GM10266 (cell line): ENCODE measurements at regions not wholly inside any gene's neighbourhood (a gene's known extent, or its start where the extent isn't known, plus 50 kb on each side); places are given as distances from the start of the nearest gene placed in this dataset.

Experiments
- DNase-seq: peaks from one replicate; pipeline ENCODE4 v3.0.0; 2012; ENCODE audit errors: extremely low spot score
- TF ChIP-seq, protein P1 (sequence below): IDR thresholded peaks from 2 replicates; pipeline ENCODE4 v1.5.1; 2012; ENCODE audit warnings: mild to moderate bottlenecking, low read depth; ENCODE audit not compliant: control insufficient read depth, insufficient read depth; ENCODE audit errors: missing control alignments

DNA sequence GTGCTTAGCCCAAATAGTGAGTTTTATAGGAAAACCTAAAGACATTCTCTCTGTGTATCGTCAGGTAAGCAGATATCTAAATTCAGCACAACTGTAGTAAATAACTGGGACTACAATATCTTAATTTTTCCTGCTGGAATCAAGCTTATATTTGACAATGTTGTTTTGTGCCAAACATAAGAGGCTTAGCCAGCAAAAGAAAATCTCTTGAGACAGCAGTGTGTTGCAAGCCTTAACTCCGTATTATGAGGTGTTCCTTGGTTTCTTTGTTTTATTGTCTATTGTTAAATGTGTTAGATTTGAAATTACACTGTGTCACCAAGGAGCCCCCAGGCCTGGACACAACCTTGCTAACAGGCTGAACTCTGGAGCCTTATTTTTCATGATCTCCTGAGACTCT is 1570.6 kb upstream of the GOT2 start:
- TF ChIP-seq, protein P1, sequence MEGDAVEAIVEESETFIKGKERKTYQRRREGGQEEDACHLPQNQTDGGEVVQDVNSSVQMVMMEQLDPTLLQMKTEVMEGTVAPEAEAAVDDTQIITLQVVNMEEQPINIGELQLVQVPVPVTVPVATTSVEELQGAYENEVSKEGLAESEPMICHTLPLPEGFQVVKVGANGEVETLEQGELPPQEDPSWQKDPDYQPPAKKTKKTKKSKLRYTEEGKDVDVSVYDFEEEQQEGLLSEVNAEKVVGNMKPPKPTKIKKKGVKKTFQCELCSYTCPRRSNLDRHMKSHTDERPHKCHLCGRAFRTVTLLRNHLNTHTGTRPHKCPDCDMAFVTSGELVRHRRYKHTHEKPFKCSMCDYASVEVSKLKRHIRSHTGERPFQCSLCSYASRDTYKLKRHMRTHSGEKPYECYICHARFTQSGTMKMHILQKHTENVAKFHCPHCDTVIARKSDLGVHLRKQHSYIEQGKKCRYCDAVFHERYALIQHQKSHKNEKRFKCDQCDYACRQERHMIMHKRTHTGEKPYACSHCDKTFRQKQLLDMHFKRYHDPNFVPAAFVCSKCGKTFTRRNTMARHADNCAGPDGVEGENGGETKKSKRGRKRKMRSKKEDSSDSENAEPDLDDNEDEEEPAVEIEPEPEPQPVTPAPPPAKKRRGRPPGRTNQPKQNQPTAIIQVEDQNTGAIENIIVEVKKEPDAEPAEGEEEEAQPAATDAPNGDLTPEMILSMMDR = no peak
- DNase-seq = no peak

DNA sequence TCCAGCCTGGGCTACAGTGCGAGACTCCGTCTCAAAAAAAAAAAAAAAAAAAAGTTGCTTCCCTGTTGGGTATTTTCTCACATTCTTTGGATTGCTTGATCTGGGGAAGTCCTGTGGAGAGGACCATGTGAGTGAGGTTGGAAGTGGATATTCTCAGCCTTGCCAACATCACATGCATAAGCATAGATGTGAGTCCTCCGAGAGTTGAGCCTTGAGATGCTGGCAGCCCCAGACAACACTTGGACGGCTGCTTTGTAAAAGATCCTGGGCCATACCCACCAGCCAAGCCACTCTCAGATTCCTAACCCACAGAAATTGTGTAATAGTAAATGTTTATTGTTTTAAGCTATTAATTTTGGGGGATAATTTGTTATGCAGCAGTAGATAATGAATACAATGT is 1570.0 kb upstream of the GOT2 start:
- TF ChIP-seq, protein P1 = no peak
- DNase-seq = no peak

DNA sequence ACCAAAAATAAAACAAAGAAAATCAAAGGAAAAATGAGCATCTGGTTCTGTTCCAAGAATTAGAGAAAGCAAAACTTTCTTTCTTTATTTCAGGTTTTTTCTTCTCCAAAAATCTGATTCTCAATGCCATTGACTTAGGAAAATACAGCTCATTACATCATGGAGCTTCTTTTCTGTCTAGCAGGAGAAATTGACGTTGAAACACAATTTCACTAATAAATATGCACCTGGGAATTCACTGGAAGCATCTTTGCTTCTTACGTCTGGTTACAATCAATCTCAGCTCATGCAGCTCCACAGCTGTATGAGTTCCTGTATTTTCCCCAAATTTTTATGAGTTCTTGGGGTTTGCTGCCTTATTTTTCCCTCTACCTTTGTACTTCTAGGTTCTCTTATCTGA is 1568.6 kb upstream of the GOT2 start:
- TF ChIP-seq, protein P1 = no peak
- no peak for DNase-seq

DNA sequence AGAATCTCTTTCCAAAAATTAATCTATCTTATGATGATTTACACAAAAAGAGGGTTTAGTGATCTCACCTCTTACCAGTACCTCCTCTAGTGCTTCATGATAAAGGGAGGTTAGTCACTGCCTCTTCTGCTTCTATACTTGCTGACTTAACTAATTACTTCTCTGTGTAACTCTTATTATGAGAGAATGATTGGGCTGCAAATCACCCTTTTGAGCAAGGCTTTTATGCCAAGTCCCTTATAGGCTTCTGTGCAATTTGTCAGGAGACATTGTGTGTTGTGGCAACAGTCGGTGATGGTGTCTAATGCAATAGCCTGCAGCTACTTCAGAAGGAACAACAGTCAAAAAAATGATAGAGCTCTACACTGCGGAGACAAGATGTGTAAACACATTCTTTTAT is 1568.1 kb upstream of the GOT2 start:
- no peak for DNase-seq
- TF ChIP-seq, protein P1 = no peak

DNA sequence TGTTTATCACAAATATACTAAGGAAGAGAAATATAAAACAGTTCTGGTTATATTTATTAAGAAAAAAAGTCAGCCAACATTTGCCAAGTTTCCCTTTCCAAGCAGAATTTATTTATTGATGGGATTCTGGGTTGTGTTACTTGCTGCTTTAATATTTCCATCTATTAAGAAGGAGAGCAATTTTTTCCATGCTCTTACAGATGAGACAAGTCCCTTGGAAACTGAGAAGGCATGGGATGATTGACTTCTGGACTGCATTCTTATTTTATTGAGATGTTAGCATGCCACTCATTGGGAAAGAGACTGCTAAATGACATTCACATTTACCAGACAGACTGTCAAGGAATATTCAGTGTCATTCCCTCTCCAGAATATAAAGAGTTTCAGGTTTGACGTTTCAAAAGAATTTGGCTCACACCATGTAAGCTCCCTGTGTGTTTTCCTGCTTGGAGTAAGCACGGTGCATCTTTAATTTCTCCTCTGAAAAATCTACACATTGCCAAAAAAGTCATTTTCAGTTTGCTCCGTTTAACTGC is 1565.2 kb upstream of the GOT2 start:
- TF ChIP-seq, protein P1 = no peak
- DNase-seq = no peak

DNA sequence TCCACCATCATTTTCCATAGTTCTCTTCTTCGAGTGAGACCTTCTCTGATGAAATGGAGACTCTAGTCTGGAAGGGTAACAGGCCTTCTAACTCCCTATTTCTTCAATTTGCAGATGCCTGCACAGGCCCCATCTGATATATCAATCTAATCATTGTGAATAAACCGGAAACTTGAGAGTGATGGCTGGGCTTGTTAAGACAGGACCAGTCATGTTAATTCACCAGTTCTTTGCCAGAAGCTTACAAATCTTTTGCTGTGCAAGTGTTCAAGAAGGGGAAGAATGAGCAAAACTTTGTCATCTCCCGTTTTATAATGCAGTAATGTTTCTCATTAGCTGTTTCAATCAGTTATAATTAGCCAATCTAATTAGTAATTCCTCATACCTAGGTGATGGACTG is 1561.3 kb upstream of the GOT2 start:
- DNase-seq = no peak
- TF ChIP-seq, protein P1 = no peak

DNA sequence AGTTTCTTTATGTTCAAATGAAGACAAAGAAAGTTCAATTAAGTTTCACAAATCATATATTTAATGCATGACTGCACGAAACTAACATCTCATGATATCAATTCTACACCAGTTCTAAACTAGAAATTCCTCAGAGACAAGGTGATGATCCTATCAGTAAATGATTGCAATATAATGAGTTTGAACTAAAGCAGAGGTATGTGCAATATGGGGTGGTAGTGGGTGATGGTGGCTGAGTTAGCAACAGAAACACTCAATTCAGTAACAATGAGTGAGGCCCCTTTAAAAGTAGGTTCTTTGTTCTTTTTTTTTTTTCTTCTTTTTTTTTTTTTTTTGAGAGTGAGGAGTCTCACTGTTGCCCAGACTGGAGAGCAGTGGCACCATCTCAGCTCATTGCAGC is 1551.7 kb upstream of the GOT2 start:
- TF ChIP-seq, protein P1 = no peak
- DNase-seq = no peak
